ENCODE measurements at regions not wholly inside any gene's neighbourhood (a gene's known extent, or its start where the extent isn't known, plus 50 kb on each side); places are given as distances from the start of the nearest gene placed in this dataset.

- TF ChIP-seq NFRKB (IDR thresholded peaks at IDR 0.05; ENCODE audit: low read depth): peak; percentile 63; the same call in 1 of the 2 replicates
- TF ChIP-seq ELF2 (CRISPR knock-in tag; IDR thresholded peaks at IDR 0.05): 0 out of 2 replicates have a peak, but pooled peaks have one; percentile 62
- peak in 1 of 2 experiments; percentile 15 for TF ChIP-seq NCOA2 (IDR thresholded peaks at IDR 0.05; ENCODE audit: partially characterized antibody in 2 of 2)
- TF ChIP-seq PURB (CRISPR knock-in tag; IDR thresholded peaks at IDR 0.05; ENCODE audit: low read depth): no peak
- peak; percentile 39; the same call in 1 of the 2 replicates for TF ChIP-seq CBX1 (IDR thresholded peaks at IDR 0.05; ENCODE audit: low read depth)
- peak; percentile 81 for TF ChIP-seq MAFK (IDR thresholded peaks at IDR 0.05; ENCODE audit: low read length)
- no peak for TF ChIP-seq IFI16 (CRISPR knock-in tag; IDR thresholded peaks at IDR 0.05)
- no peak for TF ChIP-seq MYC (IDR thresholded peaks at IDR 0.05; ENCODE audit: low read depth, low read length)
- no peak for TF ChIP-seq MYC (CRISPR knock-in tag; IDR thresholded peaks at IDR 0.05; ENCODE audit: borderline replicate concordance, low read depth)
- TF ChIP-seq HDAC2 (IDR thresholded peaks at IDR 0.05): peak; percentile 70; the same call in 1 of the 2 replicates
- peak; percentile 85 for TF ChIP-seq JUN (IDR thresholded peaks at IDR 0.05; ENCODE audit: borderline replicate concordance, low read depth, low read length)
- no peak for TF ChIP-seq JUN (CRISPR knock-in tag; IDR thresholded peaks at IDR 0.05; ENCODE audit: borderline replicate concordance)
- peak; percentile 60 for TF ChIP-seq MEIS2 (IDR thresholded peaks at IDR 0.05; ENCODE audit: partially characterized antibody)
- TF ChIP-seq ZNF395 (CRISPR knock-in tag; IDR thresholded peaks at IDR 0.05): peak; percentile 84
- peak; percentile 1 for TF ChIP-seq RBM25 (IDR thresholded peaks at IDR 0.05; ENCODE audit: low read depth, low read length, severe bottlenecking)
- no peak for TF ChIP-seq ZNF551 (CRISPR knock-in tag; IDR thresholded peaks at IDR 0.05)
- 0 out of 2 replicates have a peak, but pooled peaks have one; percentile 37 for TF ChIP-seq TEAD2 (tag; IDR thresholded peaks at IDR 0.05)
- TF ChIP-seq RBBP5 (IDR thresholded peaks at IDR 0.05; ENCODE audit: borderline replicate concordance, insufficient read depth, low read length, poor library complexity, severe bottlenecking): peak; percentile 58
- TF ChIP-seq ZNF398 (CRISPR knock-in tag; IDR thresholded peaks at IDR 0.05): no peak
- no peak for TF ChIP-seq ZNF165 (CRISPR knock-in tag; IDR thresholded peaks at IDR 0.05; ENCODE audit: borderline replicate concordance)
- TF ChIP-seq, protein P1, sequence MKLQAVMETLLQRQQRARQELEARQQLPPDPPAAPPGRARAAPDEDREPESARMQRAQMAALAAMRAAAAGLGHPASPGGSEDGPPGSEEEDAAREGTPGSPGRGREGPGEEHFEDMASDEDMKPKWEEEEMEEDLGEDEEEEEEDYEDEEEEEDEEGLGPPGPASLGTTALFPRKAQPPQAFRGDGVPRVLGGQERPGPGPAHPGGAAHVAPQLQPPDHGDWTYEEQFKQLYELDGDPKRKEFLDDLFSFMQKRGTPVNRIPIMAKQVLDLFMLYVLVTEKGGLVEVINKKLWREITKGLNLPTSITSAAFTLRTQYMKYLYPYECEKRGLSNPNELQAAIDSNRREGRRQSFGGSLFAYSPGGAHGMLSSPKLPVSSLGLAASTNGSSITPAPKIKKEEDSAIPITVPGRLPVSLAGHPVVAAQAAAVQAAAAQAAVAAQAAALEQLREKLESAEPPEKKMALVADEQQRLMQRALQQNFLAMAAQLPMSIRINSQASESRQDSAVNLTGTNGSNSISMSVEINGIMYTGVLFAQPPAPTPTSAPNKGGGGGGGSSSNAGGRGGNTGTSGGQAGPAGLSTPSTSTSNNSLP (IDR thresholded peaks at IDR 0.05; ENCODE audit: borderline replicate concordance, low read depth, low read length): peak; percentile 57; the same call in 1 of the 2 replicates
- peak; percentile 78 for TF ChIP-seq MAFF (IDR thresholded peaks at IDR 0.05; ENCODE audit: low read length)
These were observed 254.7 kb downstream of the EDEM1 start (continued) for GRCh38 chr3:5442106-5442785.
